ENCODE measurements at regions not wholly inside any gene's neighbourhood (a gene's known extent, or its start where the extent isn't known, plus 50 kb on each side); places are given as distances from the start of the nearest gene placed in this dataset.

DNA sequence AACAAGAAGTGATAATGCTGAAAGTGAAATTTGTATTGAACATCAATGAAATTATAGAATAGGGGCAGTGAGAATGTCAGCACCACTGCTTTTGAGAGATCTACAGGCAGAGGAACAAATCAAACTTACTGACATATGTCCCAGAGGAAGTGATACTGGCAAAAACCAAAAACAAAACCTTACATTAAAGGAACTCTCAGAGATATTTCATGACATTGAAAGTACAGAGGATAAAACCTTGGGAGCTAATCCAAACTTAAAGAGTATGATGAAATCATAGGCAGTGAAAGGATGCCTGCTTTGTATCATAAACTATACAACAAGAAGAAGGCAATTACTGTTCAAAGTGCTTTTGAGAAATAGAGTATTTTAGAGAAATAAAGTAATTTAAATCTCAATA lies 90.4 kb upstream of the SV2C start:
- no peak for TF ChIP-seq EZH2 (IDR thresholded peaks at IDR 0.05; ENCODE audit: borderline replicate concordance, low read depth, low read length, poor library complexity, severe bottlenecking)
- TF ChIP-seq, protein P1, sequence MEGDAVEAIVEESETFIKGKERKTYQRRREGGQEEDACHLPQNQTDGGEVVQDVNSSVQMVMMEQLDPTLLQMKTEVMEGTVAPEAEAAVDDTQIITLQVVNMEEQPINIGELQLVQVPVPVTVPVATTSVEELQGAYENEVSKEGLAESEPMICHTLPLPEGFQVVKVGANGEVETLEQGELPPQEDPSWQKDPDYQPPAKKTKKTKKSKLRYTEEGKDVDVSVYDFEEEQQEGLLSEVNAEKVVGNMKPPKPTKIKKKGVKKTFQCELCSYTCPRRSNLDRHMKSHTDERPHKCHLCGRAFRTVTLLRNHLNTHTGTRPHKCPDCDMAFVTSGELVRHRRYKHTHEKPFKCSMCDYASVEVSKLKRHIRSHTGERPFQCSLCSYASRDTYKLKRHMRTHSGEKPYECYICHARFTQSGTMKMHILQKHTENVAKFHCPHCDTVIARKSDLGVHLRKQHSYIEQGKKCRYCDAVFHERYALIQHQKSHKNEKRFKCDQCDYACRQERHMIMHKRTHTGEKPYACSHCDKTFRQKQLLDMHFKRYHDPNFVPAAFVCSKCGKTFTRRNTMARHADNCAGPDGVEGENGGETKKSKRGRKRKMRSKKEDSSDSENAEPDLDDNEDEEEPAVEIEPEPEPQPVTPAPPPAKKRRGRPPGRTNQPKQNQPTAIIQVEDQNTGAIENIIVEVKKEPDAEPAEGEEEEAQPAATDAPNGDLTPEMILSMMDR (conservative IDR thresholded peaks at IDR 0.05; ENCODE audit: low read depth, low read length), result no peak
- DNase-seq (ENCODE audit: low spot score), result no peak
- Histone ChIP-seq H3K4me3 (ENCODE audit: low read depth, low read length, poor library complexity, severe bottlenecking) (no peak overlapping the region), H3K27me3 (replicated peaks; ENCODE audit: insufficient read depth, low read depth, low read length, poor library complexity) (no peaks in the 10 kb centered on the region), H3K36me3 (ENCODE audit: insufficient read depth, low read length, poor library complexity, severe bottlenecking) (no peaks in the 10 kb centered on the region), H3K4me1 (ENCODE audit: insufficient read depth, low read length, poor library complexity, severe bottlenecking) (peaks cover 8% of the 10 kb centered on the region), H3K27ac (ENCODE audit: low read depth, low read length, poor library complexity, severe bottlenecking) (no peak overlapping the region), H3K9me3 (ENCODE audit: low read depth, low read length, poor library complexity, severe bottlenecking) (no peaks in the 10 kb centered on the region)
- BruUV-seq (replicated peaks), result no TSS peak
- ChIA-PET POLR2A (ENCODE audit: low non-redundant PET) (no interaction called here), CTCF (no interaction called here)
- intact Hi-C loops (cut with micrococcal nuclease; ENCODE audit: unreplicated experiment), result no loop called here

DNA sequence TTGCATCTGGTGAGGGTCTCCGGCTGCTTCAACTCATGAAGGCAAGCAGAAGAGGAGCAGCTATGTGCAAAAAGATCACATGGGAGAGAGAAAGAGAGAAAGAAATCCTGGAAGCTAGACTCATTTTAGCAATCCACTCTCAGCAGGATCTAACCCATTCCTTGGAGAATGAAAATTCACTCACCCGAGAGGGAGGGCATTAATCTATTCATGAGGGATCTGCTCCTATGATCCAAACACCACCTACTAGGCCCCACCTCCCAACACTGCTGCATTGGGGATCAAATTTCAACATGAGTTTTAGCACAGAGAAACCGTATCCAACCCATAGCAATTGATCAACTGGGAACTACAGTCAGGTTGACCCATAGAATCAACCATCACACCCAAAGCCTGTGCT lies 98.1 kb upstream of the SV2C start:
- Histone ChIP-seq H3K36me3 (ENCODE audit: insufficient read depth, low read length, poor library complexity, severe bottlenecking) (no peaks in the 10 kb centered on the region), H3K4me1 (ENCODE audit: insufficient read depth, low read length, poor library complexity, severe bottlenecking) (no peaks in the 10 kb centered on the region), H3K4me3 (ENCODE audit: low read depth, low read length, poor library complexity, severe bottlenecking) (no peak overlapping the region), H3K27ac (ENCODE audit: low read depth, low read length, poor library complexity, severe bottlenecking) (no peak overlapping the region), H3K9me3 (ENCODE audit: low read depth, low read length, poor library complexity, severe bottlenecking) (no peaks in the 10 kb centered on the region), H3K27me3 (replicated peaks; ENCODE audit: insufficient read depth, low read depth, low read length, poor library complexity) (no peaks in the 10 kb centered on the region)
- CTCF ChIA-PET, result no interaction called here
- peak; percentile 52 for DNase-seq (ENCODE audit: low spot score)
- BruUV-seq (replicated peaks), result no TSS peak
- intact Hi-C loops (cut with micrococcal nuclease; ENCODE audit: unreplicated experiment), result no loop called here
- POLR2A ChIA-PET (ENCODE audit: low non-redundant PET), result no interaction called here
- TF ChIP-seq, protein P1 (conservative IDR thresholded peaks at IDR 0.05; ENCODE audit: low read depth, low read length), result no peak
- TF ChIP-seq EZH2 (IDR thresholded peaks at IDR 0.05; ENCODE audit: borderline replicate concordance, low read depth, low read length, poor library complexity, severe bottlenecking), result no peak

DNA sequence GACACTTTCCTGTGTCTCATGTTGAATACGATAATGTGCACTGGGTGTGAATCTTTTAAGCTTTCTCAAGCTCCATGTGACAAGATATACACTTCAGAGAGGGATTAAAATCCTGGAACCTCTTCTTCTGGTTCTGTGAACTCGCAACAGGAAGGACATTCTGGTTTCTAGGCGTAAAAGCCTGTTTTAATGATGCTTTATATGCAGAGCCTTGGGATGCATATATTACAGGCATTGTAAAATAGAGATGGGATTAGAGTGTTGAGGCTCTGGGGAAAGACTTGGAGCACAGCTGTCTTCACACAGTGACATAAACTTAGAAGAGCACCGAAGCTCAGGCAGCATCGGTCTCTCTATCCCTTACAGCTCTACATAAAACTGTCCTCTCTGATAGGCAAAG lies 107.7 kb upstream of the SV2C start:
- peaks cover 2% of the 10 kb centered on the region for H3K27me3 ChIP-seq (replicated peaks; ENCODE audit: insufficient read depth, low read depth, low read length, poor library complexity)
- H3K9me3 ChIP-seq (ENCODE audit: low read depth, low read length, poor library complexity, severe bottlenecking), result no peaks in the 10 kb centered on the region
- peak overlapping the region; percentile 21 for H3K27ac ChIP-seq (ENCODE audit: low read depth, low read length, poor library complexity, severe bottlenecking)
- TF ChIP-seq EZH2 (IDR thresholded peaks at IDR 0.05; ENCODE audit: borderline replicate concordance, low read depth, low read length, poor library complexity, severe bottlenecking), result no peak
- TF ChIP-seq, protein P1 (conservative IDR thresholded peaks at IDR 0.05; ENCODE audit: low read depth, low read length), result no peak
- no TSS peak for BruUV-seq (replicated peaks)
- no peaks in the 10 kb centered on the region for H3K36me3 ChIP-seq (ENCODE audit: insufficient read depth, low read length, poor library complexity, severe bottlenecking)
- POLR2A ChIA-PET (ENCODE audit: low non-redundant PET), result no interaction called here
- intact Hi-C loops (cut with micrococcal nuclease; ENCODE audit: unreplicated experiment), result no loop called here
- H3K4me3 ChIP-seq (ENCODE audit: low read depth, low read length, poor library complexity, severe bottlenecking), result no peak overlapping the region
- CTCF ChIA-PET, result no interaction called here
- peak; percentile 68 for DNase-seq (ENCODE audit: low spot score)
- peaks cover 20% of the 10 kb centered on the region for H3K4me1 ChIP-seq (ENCODE audit: insufficient read depth, low read length, poor library complexity, severe bottlenecking)
